Right lobe of liver (tissue), 6 donors: ENCODE measurements at regions not wholly inside any gene's neighbourhood (a gene's known extent, or its start where the extent isn't known, plus 50 kb on each side); places are given as distances from the start of the nearest gene placed in this dataset.

ENCODE experiments used
- ATAC-seq, 4 donors: fragments of 200-7000 bp; cut with Tn5 transposase; one replicate each; pipeline ENCODE4 v1.9.1; 2020; ENCODE audit warnings: mild to moderate bottlenecking in 4 of 4, moderate library complexity in 4 of 4
- DNase-seq, 3 donors: peaks; one replicate each; pipeline ENCODE4 v3.0.0-alpha.2; 2020
- H3K27ac ChIP-seq, 3 donors: fragments of 200-600 bp; one replicate each; pipeline ENCODE4 v1.8.0; 2022
- H3K27me3 ChIP-seq, 2 donors: fragments of 200-600 bp; one replicate each; pipeline ENCODE4 v1.8.0; 2022
- H3K36me3 ChIP-seq, 4 donors: fragments of 200-600 bp; sonication (generic) in 1 of 4; one replicate each; pipeline versions ENCODE4 v1.5.1 to v1.8.0; 2017 to 2022; ENCODE audit warnings: control low read depth in 1 of 4
- H3K4me1 ChIP-seq, 4 donors: fragments of 200-600 bp; sonication (generic) in 1 of 4; one replicate each; pipeline versions ENCODE4 v1.5.1 to v1.8.0; 2017 to 2022; ENCODE audit warnings: control low read depth in 1 of 4
- H3K4me3 ChIP-seq, 3 donors: fragments of 200-600 bp; one replicate each; pipeline ENCODE4 v1.8.0; 2022
- H3K9me3 ChIP-seq, 4 donors: fragments of 200-600 bp; sonication (generic) in 1 of 4; one replicate each; pipeline versions ENCODE4 v1.5.1 to v1.8.0; 2017 to 2022; ENCODE audit warnings: control low read depth in 1 of 4
- POLR2A ChIP-seq: fragments of 450-650 bp; IDR thresholded peaks from one replicate; pipeline ENCODE4 v1.6.1; 2017; ENCODE audit warnings: antibody characterized with exemption, mild to moderate bottlenecking
- WGBS: methylation state at CpG from one replicate; pipeline ENCODE4 v1.1.6; 2018; ENCODE audit warnings: low coverage, low lambda C conversion rate; ENCODE audit not compliant: insufficient coverage; ENCODE audit errors: missing lambda C conversion rate; 5-methylcytosine and 5-hydroxymethylcytosine counted together
- intact Hi-C, 2 donors: fragments of 100-400 bp; cut with DNase I; formaldehyde crosslinking; loops; one replicate each; pipeline versions ENCODE4 v1.11.2 to v1.14.1; 2022
- TF ChIP-seq, protein P1 (sequence below), 4 donors: fragments of 200-600 bp in 3 of 4; fragments of 450-650 bp in 1 of 4; IDR thresholded peaks; one replicate each; pipeline versions ENCODE4 v1.5.1 to v1.8.0; 2016 to 2022; ENCODE audit warnings: antibody characterized with exemption in 4 of 4, mild to moderate bottlenecking in 2 of 4
- donor health status: DM: no; HTN: yes; CAD: no.
- donor health status: DM: no; HTN: no; CAD: no.
- donor health status: DM: no; HTN: no; CAD: no.
- donor health status: DM: no; HTN: yes; CAD: no.
- donor health status: DM: no; HTN: yes; CAD: no.

DNA sequence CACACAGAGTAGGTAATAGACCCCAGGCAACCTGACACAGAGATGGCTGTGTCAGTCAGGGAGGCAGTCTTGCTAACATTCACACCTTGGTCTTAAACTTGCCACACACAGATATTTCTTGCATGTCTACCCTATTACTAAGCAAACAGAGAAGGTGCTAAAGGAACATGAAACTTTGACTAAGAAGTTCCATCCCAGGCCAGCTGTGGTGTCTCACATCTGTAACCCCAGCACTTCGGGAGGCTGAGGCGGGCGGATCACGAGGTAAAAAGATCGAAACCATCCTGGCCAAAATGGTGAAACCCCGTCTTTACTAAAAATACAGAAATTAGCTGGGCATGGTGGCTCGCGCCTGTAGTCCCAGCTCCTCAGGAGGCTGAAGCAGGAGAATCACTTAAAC lies 222.4 kb upstream of the JARID2 start:
- H3K4me1 ChIP-seq = no peaks in the 10 kb centered on the region
- WGBS = 61% methylated on average over 8 of the region's 8 CpGs

GRCh38 chr6:15025446-15025845 lies 220.4 kb upstream of the JARID2 start:
- Histone ChIP-seq H3K27ac (no peak overlapping the region), H3K4me1 (no peaks in the 10 kb centered on the region), H3K4me3 (no peak overlapping the region), H3K36me3 (no peaks in the 10 kb centered on the region), H3K9me3 (no peaks in the 10 kb centered on the region), H3K27me3 (no peaks in the 10 kb centered on the region)
- WGBS = 75% methylated on average over 3 of the region's 3 CpGs
- ATAC-seq (no peak), DNase-seq (no peak)
- intact Hi-C loops = no loop called here
- no peak for TF ChIP-seq POLR2A
- TF ChIP-seq, protein P1, sequence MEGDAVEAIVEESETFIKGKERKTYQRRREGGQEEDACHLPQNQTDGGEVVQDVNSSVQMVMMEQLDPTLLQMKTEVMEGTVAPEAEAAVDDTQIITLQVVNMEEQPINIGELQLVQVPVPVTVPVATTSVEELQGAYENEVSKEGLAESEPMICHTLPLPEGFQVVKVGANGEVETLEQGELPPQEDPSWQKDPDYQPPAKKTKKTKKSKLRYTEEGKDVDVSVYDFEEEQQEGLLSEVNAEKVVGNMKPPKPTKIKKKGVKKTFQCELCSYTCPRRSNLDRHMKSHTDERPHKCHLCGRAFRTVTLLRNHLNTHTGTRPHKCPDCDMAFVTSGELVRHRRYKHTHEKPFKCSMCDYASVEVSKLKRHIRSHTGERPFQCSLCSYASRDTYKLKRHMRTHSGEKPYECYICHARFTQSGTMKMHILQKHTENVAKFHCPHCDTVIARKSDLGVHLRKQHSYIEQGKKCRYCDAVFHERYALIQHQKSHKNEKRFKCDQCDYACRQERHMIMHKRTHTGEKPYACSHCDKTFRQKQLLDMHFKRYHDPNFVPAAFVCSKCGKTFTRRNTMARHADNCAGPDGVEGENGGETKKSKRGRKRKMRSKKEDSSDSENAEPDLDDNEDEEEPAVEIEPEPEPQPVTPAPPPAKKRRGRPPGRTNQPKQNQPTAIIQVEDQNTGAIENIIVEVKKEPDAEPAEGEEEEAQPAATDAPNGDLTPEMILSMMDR (IDR thresholded peaks at IDR 0.05) = no peak

More for the DNA sequence above, 222.4 kb upstream of the JARID2 start:
- no peaks in the 10 kb centered on the region for H3K27me3 ChIP-seq
- intact Hi-C loops = no loop called here
- ATAC-seq (peak in 1 of 4 donors; percentile 23), DNase-seq (no peak)
- H3K36me3 ChIP-seq = no peaks in the 10 kb centered on the region
- no peak overlapping the region for H3K4me3 ChIP-seq
- no peaks in the 10 kb centered on the region for H3K9me3 ChIP-seq
- H3K27ac ChIP-seq = no peak overlapping the region
- TF ChIP-seq, protein P1 (IDR thresholded peaks at IDR 0.05) = no peak
- no peak for TF ChIP-seq POLR2A

GRCh38 chr6:15026832-15027231 lies 219.0 kb upstream of the JARID2 start:
- Histone ChIP-seq H3K9me3 (no peaks in the 10 kb centered on the region), H3K27ac (no peak overlapping the region), H3K27me3 (no peaks in the 10 kb centered on the region), H3K4me1 (no peaks in the 10 kb centered on the region), H3K4me3 (no peak overlapping the region), H3K36me3 (no peaks in the 10 kb centered on the region)
- WGBS = 39% methylated on average over 6 of the region's 6 CpGs
- peak; percentile 96 to 99 (median 98) for ATAC-seq
- intact Hi-C loops = no loop called here
- no peak for TF ChIP-seq POLR2A
- TF ChIP-seq, protein P1 (IDR thresholded peaks at IDR 0.05) = no peak
- DNase-seq = peak in 2 of 3 donors; percentile 34 to 64

- no peaks in the 10 kb centered on the region for H3K27me3 ChIP-seq
- DNase-seq = no peak
- ATAC-seq = no peak
- WGBS = 74% methylated on average over 2 of the region's 2 CpGs
- H3K27ac ChIP-seq = no peak overlapping the region
- H3K4me3 ChIP-seq = no peak overlapping the region
- TF ChIP-seq, protein P1 (IDR thresholded peaks at IDR 0.05) = no peak
- TF ChIP-seq POLR2A = no peak
- H3K9me3 ChIP-seq = no peaks in the 10 kb centered on the region
- intact Hi-C loops = no loop called here
- no peaks in the 10 kb centered on the region for H3K36me3 ChIP-seq
- no peaks in the 10 kb centered on the region for H3K4me1 ChIP-seq
Measured at GRCh38 chr6:15027472-15027871, 218.4 kb upstream of the JARID2 start.

DNA sequence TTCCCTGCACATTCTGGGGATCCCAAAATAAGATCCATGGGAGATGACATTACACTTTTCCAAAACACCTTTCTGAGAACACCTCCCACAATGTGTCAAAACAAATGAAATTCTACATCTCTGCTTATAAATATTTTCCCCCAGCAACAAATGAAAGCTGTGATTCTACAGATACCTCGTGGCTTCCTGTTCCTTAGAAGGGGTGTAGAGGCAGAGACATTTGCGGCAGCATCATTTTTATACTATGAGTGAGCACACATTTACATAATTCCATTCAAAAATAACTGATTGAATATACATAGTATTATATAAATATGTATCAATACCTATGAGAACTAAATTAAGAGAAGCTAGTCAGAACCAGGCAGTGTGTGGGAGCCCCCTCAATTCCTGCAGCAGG lies 213.9 kb upstream of the JARID2 start:
- DNase-seq (no peak), ATAC-seq (no peak)
- no peak overlapping the region for H3K27ac ChIP-seq
- peaks cover 0 to 5% (median 0%) of the 10 kb centered on the region in 4 donors for H3K4me1 ChIP-seq
- no peak overlapping the region for H3K4me3 ChIP-seq
- intact Hi-C loops = no loop called here
- no peaks in the 10 kb centered on the region for H3K27me3 ChIP-seq
- TF ChIP-seq POLR2A = no peak
- TF ChIP-seq, protein P1 (IDR thresholded peaks at IDR 0.05) = no peak
- no peaks in the 10 kb centered on the region for H3K36me3 ChIP-seq
- 58% methylated on average over 2 of the region's 2 CpGs for WGBS
- H3K9me3 ChIP-seq = no peaks in the 10 kb centered on the region
